SK-N-SH (cell line): ENCODE measurements at regions not wholly inside any gene's neighbourhood (a gene's known extent, or its start where the extent isn't known, plus 50 kb on each side); places are given as distances from the start of the nearest gene placed in this dataset.

ENCODE experiments used
- CHD2 ChIP-seq: fragments of 150-350 bp; IDR thresholded peaks from 2 replicates; pipeline ENCODE4 v1.6.1; 2018; ENCODE audit warnings: low read length; ENCODE audit not compliant: partially characterized antibody
- CTCF ChIP-seq: fragments of 200-600 bp; sonication (generic); IDR thresholded peaks from 2 replicates; pipeline ENCODE4 v1.6.1; 2017; ENCODE audit warnings: antibody characterized with exemption, mild to moderate bottlenecking, moderate library complexity
- FOXJ3 ChIP-seq: sonication (generic); formaldehyde crosslinking; IDR thresholded peaks from 2 replicates; pipeline ENCODE4 v1.5.1; 2020; ENCODE audit warnings: mild to moderate bottlenecking, missing genetic modification reagents
- FOXM1 ChIP-seq: IDR thresholded peaks from 2 replicates; pipeline ENCODE4 v1.4.0; 2012; ENCODE audit warnings: low read depth, mild to moderate bottlenecking
- MAX ChIP-seq: IDR thresholded peaks from 2 replicates; pipeline ENCODE4 v1.4.0; 2012; ENCODE audit warnings: low read depth
- MXI1 ChIP-seq: IDR thresholded peaks from 2 replicates; pipeline ENCODE4 v1.6.1; 2012; ENCODE audit warnings: mild to moderate bottlenecking, low read depth, low read length, improper control_type of control experiment
- POLR2AphosphoS5 ChIP-seq: IDR thresholded peaks from 2 replicates; pipeline ENCODE4 v1.6.1; 2012; ENCODE audit warnings: low read depth, low read length
- RCOR1 ChIP-seq: fragments of 150-350 bp; IDR thresholded peaks from 2 replicates; pipeline ENCODE4 v1.6.1; 2017; ENCODE audit warnings: antibody characterized with exemption, low read length
- REST ChIP-seq: IDR thresholded peaks from 2 replicates; pipeline ENCODE4 v1.6.1; 2012; ENCODE audit warnings: mild to moderate bottlenecking, low read depth, low read length, moderate library complexity
- SIN3A ChIP-seq: IDR thresholded peaks from 2 replicates; pipeline ENCODE4 v1.6.1; 2012; ENCODE audit warnings: low read depth, mild to moderate bottlenecking, low read length, moderate library complexity, borderline replicate concordance
- TCF12 ChIP-seq: IDR thresholded peaks from 2 replicates; pipeline ENCODE4 v1.4.0; 2012
- TEAD4 ChIP-seq: IDR thresholded peaks from 2 replicates; pipeline ENCODE4 v1.4.0; 2012; ENCODE audit warnings: mild to moderate bottlenecking, borderline replicate concordance; ENCODE audit not compliant: insufficient read depth
- YY1 ChIP-seq: IDR thresholded peaks from 2 replicates; pipeline ENCODE4 v1.4.0; 2012; ENCODE audit warnings: low read depth, mild to moderate bottlenecking

DNA sequence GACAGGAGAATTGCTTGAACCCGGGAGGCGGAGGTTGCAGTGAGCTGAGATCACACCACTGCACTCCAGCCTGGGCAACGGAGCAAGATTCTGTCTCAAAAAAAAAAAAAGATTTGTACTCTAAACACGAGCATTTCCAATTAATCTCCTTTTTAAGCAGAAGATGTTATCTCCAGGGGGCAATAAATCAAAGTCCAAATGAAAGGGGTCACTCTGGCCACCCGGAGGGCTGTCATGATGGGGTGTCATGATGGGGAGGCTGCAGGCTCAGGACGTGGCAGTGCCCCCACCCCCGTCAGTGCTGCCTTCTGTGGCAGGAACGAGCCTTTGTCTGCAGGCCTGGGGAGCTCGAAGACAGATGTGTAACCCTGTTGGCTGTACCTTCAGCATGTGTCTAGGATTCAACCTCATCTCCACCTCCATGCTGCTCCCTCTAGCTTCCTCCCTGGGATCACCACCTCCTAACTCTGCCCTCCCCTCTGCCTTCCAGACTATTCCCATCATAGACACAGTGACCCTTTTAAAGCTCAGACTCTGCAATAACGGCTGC lies 76.9 kb upstream of the YWHAQ start:
- no peak for TF ChIP-seq FOXM1
- TF ChIP-seq TCF12, result no peak
- no peak for TF ChIP-seq CTCF
- no peak for TF ChIP-seq POLR2AphosphoS5
- no peak for TF ChIP-seq SIN3A
- TF ChIP-seq REST, result no peak
- TF ChIP-seq YY1, result no peak
- TF ChIP-seq FOXJ3 (CRISPR knock-in tag), result no peak
- TF ChIP-seq CHD2, result no peak
- TF ChIP-seq TEAD4, result no peak
- TF ChIP-seq RCOR1, result no peak
- TF ChIP-seq MAX, result no peak
- TF ChIP-seq MXI1, result no peak
